ENCODE measurements at regions not wholly inside any gene's neighbourhood (a gene's known extent, or its start where the extent isn't known, plus 50 kb on each side); places are given as distances from the start of the nearest gene placed in this dataset.

DNA sequence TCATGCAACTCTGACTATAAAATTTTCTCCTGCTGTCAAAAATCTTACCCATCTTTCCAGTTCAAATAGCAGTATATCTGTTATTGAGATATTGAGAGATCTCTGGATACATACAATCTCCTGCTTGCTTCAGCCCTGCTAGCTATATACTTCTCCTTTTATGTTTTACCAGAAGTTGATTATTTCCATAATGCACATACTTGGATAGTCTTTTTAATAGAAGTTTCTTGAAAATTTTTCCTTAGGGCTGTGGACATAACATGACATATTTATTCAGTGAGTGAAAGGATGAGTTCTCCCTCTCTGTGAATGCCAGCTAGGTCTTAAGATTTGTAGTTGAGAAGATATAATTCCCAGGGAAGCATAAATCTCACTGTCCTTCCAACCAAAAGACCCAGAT is 234.1 kb upstream of the NR3C2 start:
- TF ChIP-seq, protein P1, sequence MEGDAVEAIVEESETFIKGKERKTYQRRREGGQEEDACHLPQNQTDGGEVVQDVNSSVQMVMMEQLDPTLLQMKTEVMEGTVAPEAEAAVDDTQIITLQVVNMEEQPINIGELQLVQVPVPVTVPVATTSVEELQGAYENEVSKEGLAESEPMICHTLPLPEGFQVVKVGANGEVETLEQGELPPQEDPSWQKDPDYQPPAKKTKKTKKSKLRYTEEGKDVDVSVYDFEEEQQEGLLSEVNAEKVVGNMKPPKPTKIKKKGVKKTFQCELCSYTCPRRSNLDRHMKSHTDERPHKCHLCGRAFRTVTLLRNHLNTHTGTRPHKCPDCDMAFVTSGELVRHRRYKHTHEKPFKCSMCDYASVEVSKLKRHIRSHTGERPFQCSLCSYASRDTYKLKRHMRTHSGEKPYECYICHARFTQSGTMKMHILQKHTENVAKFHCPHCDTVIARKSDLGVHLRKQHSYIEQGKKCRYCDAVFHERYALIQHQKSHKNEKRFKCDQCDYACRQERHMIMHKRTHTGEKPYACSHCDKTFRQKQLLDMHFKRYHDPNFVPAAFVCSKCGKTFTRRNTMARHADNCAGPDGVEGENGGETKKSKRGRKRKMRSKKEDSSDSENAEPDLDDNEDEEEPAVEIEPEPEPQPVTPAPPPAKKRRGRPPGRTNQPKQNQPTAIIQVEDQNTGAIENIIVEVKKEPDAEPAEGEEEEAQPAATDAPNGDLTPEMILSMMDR (IDR thresholded peaks at IDR 0.05), result no peak
- TF ChIP-seq POLR2A (IDR thresholded peaks at IDR 0.05), result no peak
- no peaks in the 10 kb centered on the region for H3K27me3 ChIP-seq
- H3K36me3 ChIP-seq (replicated peaks in 1 of 2), result no peaks in the 10 kb centered on the region
- H3K4me3 ChIP-seq, result no peak overlapping the region
- H3K9me3 ChIP-seq (replicated peaks in 1 of 3), result no peaks in the 10 kb centered on the region
- H3K4me1 ChIP-seq (replicated peaks in 1 of 2), result no peaks in the 10 kb centered on the region
- no peak for DNase-seq
- no peak overlapping the region for H3K27ac ChIP-seq
- intact Hi-C loops (cut with DNase I), result no loop called here

DNA sequence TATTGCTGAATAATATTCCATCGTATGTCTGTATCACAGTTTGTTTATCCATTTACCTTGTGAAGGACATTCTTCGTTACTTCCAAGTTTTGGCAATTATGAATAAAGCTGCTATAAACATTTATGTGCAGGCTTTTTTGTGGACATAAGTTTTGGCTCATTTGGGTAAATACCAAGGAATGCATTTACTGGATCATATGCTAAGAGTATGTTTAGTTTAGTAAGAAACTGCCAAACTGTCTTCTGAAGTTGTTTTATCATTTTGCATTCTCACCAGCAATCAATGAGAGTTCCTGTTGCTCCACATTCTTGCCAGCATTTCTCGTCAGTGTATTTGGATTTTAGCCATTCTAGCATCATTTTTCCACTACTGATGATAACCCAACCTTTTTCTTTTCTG is 232.7 kb upstream of the NR3C2 start:
- TF ChIP-seq, protein P1 (IDR thresholded peaks at IDR 0.05), result no peak
- TF ChIP-seq POLR2A (IDR thresholded peaks at IDR 0.05), result no peak
- Histone ChIP-seq H3K36me3 (replicated peaks in 1 of 2) (no peaks in the 10 kb centered on the region), H3K4me3 (no peak overlapping the region), H3K4me1 (replicated peaks in 1 of 2) (no peaks in the 10 kb centered on the region), H3K27me3 (no peaks in the 10 kb centered on the region), H3K9me3 (replicated peaks in 1 of 3) (no peaks in the 10 kb centered on the region), H3K27ac (no peak overlapping the region)
- intact Hi-C loops (cut with DNase I), result no loop called here
- no peak for DNase-seq
- WGBS, 4 donors, result 70 to 83% (median 74%) methylated on average over 3 of the region's 3 CpGs

DNA sequence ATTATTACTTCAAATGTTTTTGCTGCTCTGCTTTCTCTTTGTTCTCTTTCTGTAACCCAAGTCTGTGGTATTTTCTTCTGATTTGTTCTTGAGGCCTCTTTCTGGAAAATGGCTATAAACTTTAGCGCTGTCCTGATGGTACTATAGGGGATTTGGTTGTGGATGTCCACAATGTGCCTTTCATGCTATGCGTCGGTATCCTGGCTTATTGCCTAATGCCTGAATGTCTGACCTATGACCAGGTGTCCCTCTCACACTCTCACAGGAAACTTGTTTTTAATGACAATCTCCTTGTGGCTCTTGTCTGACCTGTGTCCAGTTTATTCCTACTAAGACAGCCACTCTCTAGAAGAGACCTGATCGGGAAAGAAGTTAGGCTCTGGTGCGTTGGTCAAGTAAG is 222.4 kb upstream of the NR3C2 start:
- Histone ChIP-seq H3K9me3 (replicated peaks in 1 of 3) (no peaks in the 10 kb centered on the region), H3K4me1 (replicated peaks in 1 of 2) (no peaks in the 10 kb centered on the region), H3K36me3 (replicated peaks in 1 of 2) (no peaks in the 10 kb centered on the region), H3K27ac (no peak overlapping the region), H3K4me3 (no peak overlapping the region), H3K27me3 (no peaks in the 10 kb centered on the region)
- TF ChIP-seq, protein P1 (IDR thresholded peaks at IDR 0.05), result no peak
- TF ChIP-seq POLR2A (IDR thresholded peaks at IDR 0.05), result no peak
- no peak for DNase-seq
- intact Hi-C loops (cut with DNase I), result no loop called here
- 89 to 99% (median 90%) methylated on average over 5 of the region's 5 CpGs for WGBS, 4 donors

DNA sequence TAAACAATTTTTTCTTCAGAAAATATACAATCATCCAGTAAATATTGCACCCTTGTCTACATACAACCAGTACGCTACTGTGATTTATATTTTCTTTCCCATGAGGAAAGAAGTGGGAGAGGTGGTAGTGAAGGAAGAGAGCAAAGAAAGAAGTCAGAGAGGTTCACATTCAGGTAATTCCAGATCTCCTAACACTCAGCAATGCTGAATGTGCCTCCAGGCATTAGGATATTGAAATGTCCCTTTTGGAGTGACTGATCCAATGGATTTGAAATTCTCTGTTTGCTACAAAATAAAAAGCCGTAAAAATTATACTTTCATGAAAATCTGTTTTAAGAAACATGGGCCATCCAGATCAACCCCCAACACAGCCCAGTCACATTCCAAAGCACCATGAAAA is 211.9 kb upstream of the NR3C2 start:
- Histone ChIP-seq H3K4me1 (replicated peaks in 1 of 2) (no peaks in the 10 kb centered on the region), H3K9me3 (replicated peaks in 1 of 3) (no peaks in the 10 kb centered on the region), H3K27me3 (no peaks in the 10 kb centered on the region), H3K36me3 (replicated peaks in 1 of 2) (no peaks in the 10 kb centered on the region), H3K27ac (no peak overlapping the region), H3K4me3 (no peak overlapping the region)
- WGBS, 4 donors, result 76 to 96% (median 89%) methylated on average over 2 of the region's 2 CpGs
- no peak for DNase-seq
- intact Hi-C loops (cut with DNase I), result no loop called here
- TF ChIP-seq POLR2A (IDR thresholded peaks at IDR 0.05), result no peak
- TF ChIP-seq, protein P1 (IDR thresholded peaks at IDR 0.05), result no peak
